DMS 273 (cell line): ENCODE measurements at regions not wholly inside any gene's neighbourhood (a gene's known extent, or its start where the extent isn't known, plus 50 kb on each side); places are given as distances from the start of the nearest gene placed in this dataset.
A peak's percentile ranks its signal among the peaks of the same experiment; 100 is the strongest.
"Not testable (repeated sequence)": the region's sequence is repeated elsewhere in the genome, so short reads cannot be mapped to it uniquely, and the experiment has no call there.

ENCODE experiments used
- DNase-seq: peaks from one replicate; lab custom pipeline; 2025; ENCODE audit not compliant: unreplicated experiment; lab: John Stamatoyannopoulos, UW

DNA sequence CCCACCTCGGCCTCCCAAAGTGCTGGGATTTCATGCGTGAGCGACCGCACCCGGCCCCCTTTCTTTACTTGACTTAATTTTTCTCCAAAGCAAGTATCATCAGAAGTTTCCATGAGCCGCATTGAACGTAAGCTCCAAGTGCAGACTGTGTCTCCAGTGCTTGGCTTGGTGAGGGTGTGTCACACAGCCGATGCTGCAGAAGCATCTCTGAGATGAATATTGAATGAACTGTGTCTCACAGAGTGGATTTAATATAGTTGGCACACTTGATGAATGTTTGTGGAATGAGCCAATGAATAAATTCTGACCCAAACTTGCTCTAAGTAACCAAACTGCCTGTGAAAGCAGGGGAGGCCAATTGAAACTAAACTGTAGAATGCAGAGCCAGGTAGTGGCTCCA lies 159.4 kb upstream of the KBTBD8 start:
- DNase-seq, result no peak

DNA sequence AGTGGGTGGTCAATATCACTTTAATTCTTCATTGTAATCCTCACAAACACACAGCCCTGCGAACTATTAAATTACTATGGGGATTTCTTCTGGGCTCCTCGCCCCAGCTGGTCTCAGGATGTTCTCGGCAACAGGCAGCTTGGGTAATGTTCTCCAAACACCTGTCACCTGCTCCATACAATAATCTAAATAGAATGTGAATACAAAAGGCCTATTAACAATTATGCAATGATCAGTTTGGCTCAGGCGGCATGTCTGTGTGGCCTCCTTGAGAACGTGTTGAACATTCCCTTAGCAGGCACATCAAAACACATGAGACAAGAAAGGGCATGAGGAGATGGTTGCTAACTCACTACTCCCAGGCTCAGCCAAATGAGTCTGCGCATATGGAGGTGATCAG lies 158.6 kb upstream of the KBTBD8 start:
- DNase-seq, result no peak

DNA sequence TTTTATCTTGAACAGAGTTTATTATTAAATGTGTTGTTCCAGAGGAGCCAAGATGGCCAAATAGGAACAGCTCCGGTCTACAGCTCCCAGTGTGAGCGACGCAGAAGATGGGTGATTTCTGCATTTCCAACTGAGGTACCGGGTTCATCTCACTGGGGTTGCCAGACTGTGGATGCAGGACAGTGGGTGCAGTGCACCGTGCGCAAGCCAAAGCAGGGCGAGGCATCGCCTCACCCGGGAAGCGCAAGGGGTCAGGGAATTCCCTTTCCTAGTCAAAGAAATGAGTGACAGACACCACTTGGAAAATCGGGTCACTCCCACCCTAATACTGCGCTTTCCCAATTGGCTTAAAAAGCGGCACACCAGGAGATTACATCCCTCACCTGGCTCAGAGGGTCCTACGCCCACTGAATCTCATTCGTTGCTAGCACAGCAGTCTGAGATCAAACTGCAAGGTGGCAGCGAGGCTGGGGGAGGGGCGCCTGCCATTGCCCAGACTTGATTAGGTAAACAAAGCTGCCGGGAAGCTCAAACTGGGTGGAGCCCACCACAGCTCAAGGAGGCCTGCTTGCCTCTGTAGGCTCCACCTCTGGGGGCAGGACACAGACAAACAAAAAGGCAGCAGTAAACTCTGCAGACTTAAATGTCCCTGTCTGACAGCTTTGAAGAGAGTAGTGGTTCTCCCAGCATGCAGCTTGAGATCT lies 155.2 kb upstream of the KBTBD8 start:
- DNase-seq, result not testable (repeated sequence)

DNA sequence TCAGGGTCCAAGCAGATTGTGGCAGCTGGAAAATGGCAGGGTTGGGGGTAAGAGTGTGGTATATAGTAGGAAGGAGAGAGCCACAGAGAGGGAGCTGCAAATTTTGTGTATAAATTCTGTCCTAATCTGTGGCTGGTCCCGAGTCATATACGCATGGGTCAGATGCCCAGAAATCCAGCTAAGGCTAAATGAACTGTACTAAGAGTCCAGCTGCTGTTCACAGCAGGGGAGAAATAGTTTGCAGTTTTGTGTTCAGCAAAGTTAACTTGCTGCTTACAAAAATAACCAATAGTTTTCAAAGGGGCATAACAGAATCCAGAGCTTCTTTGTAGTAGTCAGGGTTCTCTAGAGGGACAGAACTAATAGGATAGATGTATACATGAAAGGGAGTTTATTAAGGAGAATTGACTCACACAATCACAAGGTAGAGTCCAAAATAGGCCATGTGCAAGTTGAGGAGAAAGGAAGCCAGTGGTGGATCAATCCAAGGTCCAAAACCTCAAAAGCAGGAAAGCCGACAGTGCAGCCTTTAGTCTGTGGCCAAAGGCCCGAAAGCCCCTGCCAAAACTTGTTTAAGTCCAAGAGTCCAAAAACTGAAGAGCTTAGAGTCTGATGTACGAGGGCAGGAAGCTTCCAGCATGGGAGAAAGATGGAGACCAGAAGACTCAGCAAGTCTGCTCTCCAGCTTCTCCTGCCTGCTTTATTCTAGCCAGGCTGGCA lies 146.1 kb upstream of the KBTBD8 start:
- no peak for DNase-seq

DNA sequence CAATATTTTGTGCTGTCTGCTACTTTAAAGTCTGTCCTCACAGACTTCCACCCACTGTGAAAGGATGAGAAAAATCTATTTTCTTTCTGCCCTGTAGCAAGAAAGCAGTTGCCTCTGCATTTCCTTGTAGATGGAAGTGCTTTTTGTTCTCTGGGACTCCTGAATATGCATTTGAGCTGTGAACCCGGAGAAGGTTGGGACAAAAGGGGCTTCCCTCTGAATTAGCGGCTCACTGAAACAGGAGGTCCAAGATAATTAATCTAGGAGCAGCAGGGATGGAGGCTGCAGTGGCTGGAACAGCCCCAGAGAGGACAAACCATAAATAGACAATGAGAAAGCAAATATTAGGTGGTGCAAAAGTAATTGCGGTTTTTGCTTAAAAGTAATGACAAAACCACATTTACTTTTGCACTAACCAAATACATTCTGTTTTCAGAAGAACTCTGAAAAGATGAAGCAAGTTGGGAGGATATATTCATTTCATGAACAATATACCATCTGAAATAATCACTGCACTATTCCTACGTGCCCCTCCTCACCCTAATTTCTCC lies 143.4 kb upstream of the KBTBD8 start:
- no peak for DNase-seq

DNA sequence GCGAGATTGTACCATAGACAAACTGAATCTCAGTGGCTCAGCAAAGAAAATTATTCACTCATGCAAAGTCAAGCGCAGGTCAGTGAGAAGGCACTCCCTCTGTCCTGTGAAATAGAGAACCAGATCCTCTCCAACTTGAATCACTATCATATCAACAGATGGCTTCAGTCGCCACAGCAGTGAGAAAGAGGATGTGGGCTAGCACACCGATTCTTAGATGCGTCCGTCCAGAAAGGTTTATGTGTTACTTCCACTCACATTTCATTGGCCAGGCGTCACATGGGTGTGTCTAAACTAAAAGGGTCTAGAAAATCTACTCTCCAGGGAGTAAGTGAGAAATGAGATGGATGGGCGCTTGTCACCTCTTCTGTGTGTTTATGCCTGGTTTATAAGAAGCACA lies 141.6 kb upstream of the KBTBD8 start:
- no peak for DNase-seq

DNA sequence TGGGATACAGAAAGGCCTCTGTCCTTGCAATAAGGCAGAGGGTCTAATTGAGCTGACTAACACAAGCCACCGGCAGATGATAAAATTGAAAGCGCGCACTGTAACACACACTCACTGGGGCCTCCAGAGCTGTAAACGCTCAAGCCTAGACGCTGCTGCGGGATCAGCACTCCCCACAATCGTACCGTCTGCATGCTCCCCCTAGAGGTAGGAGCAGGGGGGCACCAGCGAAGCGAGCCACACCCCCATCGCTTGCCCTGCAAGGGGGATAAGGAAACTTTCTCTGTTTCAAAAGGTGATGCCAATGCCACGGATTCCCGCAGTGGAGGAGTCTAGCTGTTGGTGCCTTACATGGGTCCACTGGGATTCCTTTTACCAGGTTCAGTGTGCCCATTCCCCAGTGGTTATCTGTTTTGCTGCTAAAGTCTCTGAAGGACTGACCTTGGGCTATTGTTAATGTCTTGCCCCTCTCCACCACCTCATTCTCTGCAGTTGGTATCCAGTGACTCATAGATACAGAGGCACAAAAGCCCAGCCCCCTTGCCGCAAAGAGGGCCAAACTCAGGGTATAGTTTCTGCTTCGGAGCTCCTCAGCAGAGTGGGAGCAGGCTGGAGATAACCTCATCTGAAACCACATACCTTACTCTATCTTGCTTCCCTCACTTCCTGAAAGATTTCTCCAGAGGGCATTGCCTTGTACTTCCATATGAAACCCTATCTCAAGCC lies 139.3 kb upstream of the KBTBD8 start:
- no peak for DNase-seq

DNA sequence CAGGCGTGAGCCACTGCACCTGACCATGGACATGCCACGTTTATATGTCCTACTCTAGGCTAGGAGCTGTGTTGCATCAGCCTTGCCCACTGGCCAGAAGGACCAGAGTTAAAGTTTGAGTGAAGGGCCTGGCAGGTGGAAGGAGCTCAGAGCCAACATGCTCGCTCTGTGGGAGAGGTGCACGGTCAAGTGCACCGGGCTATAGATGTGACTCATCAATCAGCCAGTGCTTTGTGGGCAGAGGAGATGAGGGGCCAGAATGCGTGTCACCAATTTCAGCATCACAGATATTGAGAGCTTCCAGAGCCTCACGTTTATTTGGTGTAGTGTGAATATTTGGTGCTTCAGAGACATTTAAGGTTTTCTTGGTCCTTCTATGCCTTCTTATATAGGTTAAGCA lies 137.3 kb upstream of the KBTBD8 start:
- DNase-seq, result no peak

DNA sequence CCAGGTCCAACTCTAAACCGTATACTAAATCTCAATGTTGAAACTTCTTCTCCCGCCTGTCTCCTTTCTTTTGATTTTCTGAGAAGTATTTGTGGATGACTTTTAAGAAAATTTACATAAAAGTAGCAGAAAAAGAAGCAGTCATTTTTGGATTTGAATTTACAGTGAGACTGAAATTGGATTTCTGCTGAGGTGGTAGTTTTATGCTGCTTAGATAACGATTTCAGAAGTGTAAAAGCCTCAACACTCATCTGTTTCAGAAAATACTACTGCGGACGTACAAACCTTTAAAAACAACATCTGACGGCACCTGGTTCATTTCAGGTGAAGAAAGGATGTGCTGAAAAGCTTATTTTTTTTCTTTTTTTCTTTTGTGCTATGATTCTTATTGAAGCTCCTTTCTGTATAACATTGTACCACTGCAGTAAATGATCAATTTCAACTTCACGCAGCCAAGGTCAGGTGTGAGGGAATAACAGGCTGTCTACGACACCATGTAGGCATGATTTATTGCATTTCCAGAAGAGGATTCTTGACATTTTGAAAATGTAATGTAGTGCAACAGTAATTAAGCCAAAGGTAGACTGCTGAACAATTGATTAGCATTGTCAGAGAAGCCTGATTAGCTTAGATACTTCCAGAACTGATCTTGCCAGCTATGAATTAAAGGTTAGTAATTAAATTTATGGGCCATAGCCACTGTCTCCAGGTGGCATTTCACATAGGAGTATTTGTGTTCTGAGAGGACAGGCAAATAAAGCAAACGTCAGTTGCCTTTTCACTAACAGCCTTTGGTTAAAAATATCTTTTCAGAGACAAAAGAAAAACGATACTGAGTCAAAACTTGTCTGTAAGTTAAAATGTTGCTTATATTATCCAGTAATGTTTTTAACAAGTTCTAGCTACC lies 134.6 kb upstream of the KBTBD8 start:
- DNase-seq, result no peak

DNA sequence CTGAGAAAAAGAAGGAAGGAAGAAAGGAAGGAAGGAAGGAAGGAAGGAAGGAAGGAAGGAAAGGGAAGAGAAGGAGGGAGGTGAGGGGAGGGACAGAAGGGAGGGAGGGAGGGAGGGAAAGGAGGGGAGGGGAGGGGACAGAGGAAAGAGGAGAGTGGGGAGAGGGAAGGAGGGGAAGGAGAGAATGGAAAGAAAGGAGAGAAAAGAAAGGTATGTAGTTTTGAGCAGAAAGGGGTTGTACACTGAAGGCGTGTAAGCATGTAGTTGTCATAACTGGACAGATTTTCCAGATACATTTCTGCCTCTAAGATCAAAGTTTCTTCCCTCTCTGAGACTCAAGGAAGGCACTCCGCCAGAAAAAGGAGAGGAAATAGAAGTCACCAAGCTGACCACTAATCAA lies 113.4 kb upstream of the KBTBD8 start:
- DNase-seq, result no peak

DNA sequence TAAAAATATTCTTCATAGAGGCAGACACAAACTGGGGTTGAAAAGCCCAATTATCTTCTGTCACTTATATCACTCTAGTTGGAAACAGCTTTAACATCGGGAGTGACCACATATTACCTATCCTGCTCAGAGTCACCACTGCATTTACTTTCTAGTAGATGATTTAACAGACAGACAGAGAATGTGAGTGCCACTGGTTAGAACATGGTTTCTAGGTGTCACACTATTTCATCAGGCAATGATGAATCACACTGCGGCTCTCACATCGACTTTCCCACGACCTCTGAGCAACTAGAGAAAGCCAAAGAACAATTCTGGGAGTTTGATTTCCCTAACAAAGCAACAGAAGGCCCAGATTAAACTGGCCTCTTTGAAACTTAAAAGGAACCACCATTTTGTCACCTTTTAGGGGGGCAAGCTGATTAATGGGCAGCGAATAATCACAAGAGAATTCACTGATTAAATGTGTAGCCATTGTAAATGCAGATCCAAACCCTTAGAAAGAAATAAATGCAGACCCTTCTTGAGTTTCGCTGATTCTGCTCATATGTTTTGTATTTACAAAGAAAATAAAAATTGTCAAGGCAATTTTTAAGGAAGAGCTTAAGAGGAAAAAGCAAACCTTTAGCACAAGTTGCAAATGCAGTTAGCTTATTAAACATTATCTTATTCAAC lies 112.6 kb upstream of the KBTBD8 start:
- DNase-seq, result no peak

DNA sequence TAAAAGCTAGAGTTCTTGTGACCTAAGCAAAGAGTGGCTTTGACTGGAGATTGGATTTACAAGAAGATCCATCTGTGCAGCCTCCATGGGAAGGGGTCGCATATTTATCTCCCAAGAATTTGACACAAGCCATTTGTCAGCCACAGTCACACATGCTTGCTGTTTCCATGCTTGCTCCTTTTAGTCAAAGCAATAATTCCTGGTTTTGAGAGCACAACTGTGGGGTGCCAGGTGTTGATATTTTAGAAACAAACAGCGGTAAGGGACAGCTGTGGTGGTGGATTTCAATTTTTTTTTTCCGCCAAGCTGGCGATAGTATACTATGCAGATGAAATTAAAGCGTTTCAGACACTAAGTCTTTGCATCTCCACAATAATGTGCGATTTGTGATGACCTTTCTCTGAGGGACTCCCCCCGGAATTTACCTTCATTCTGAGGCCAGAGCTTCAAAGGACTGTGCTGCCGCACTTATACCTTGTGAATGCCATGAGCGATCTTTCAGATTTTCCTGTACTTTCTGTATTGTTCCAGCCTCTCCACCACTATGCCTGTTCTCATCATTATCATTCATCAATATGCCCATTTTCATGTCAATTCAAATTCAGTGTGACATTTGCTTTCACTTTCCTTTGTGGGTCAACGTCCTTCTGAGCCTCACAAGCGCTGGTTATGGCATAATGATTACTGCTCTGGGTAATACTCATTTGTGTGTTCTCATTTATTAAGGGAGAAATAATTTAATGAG lies 108.2 kb upstream of the KBTBD8 start:
- DNase-seq, result no peak

DNA sequence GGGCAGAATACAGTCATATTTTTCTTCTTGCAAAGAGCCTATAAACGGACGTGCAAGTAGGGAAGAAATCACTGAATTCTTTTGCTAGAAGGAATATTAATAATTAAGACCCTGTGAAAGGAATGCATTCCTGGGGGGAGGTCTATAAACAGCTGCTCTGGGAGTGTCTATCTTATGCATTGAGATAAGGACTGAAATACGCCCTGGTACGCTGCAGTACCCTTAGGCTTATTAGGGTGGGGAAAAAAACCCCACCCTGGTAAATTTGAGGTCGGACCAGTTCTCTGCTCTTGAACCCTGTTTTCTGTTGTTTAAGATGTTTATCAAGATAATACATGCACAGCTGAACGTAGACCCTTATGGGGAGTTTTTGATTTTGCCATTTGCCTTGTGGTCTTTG lies 100.0 kb upstream of the KBTBD8 start:
- peak; percentile 1 for DNase-seq

DNA sequence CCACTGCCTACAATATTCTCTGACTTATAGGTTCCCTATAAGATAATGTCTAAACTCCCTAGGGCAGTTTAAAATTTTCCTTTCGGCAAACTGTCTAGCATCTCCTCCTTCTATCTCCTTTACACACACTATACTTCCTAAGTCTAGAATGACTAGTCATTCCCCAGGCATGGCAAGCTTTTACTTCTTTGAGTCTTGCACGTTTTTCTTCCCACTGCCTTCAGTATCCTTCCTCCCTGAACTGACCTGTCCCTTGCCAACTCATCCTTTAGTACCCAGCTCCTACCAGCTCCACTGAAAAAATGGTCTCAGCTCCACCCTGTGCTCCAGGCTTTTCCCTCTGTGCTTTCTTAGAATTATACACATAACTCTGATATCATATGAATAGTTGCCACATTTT lies 93.8 kb upstream of the KBTBD8 start:
- no peak for DNase-seq

DNA sequence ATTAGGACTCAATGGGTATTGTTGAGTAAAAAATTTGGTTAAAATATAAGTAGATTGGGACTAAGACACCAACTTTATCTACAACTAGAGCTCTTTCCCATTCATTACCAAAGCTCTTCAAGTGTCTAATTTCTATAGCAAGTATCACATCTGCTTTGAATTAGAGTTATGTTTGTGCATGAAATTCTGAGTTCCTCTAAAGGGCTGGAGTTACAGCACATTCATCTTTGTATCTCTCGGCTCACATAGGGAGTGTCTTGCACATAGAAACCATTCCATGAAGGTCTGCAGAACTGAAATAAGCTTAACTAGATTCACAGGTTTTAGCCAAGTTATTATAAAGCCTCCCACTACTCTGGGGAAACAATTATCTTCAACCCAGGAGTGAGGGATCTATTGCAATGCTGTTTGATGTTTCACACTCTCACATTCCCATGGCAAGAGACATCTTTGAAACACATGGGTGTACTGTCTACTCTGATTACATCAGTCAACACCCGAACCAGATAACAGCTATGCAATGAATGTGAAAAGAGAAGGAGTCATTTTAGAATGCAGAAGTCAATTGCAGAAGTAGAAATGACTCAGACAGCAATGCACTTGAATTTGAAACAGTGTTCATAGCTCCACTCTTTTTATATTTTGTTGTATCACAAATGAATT lies 93.1 kb upstream of the KBTBD8 start:
- no peak for DNase-seq

DNA sequence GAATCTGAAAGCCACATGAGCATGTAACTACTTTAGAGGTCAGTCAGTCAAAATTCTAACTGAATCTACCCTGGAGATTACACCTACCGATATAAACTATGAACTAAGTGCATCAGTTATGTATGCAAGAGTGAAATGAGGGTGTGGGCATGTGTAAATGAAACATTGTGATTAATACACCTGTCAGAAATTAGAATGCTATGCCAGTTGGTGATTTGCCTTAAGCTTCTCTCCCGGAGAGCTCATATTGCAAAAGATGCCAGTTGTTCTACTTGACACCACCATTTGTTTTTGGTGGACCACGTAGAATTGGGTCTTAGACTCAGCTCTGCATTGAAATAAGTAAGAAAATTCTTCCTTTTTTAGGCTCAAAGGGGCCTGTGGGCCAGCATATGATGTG lies 91.0 kb upstream of the KBTBD8 start:
- no peak for DNase-seq

DNA sequence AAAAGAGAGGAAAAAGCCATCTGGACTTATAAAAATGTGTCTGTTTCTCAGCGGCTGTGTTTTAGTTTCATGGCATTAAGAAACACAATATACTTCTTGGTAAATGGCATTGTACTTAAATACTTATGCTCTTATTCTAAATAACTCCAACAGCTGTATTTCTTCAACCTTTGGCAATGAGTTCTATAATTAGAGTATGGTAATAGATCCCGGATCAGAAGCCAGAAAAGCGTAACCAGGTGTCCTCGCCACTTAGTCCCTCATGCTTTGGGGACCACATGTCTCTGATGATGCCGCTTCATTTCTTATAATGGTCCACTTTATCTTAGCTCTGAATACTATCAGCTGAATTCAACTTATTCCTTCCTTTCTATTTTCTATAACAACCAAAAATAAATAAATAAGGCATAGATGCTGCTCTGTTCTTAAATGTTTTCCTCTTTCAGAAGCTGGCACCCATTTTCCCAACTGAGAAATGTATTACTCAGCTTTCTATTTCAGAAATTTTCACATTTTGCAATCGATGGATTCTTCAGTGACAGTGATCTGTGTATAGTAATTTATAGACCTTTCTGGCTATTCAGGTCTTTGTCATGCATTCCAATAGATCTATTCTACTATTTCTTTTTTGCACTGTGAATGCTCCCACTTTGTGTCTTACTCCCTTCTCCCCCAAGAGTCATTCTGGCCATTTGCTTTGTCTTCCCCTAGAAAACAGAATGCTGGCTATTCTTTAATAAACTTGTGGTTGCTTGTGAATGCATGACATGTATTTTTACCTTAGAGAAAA lies 87.6 kb upstream of the KBTBD8 start:
- no peak for DNase-seq

DNA sequence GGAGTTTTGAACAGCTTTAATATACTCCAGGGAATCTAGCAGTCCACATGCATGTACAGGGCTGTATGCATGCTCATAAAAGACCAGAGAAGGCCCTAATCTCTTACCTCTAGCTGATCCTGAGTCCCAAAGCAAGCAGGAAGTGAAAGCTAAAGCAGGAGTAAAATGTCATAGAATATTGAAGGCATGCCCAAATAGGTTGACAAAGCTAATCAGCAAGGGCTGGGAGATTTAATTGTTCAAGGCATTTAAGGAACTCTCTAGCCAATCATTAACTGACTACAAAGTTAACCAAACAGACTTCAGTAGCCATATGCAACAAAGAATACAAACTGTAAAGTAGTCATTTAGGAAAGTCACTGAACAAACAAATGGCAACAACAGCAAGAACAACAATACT lies 85.8 kb upstream of the KBTBD8 start:
- DNase-seq, result no peak
